ENCODE measurements at regions not wholly inside any gene's neighbourhood (a gene's known extent, or its start where the extent isn't known, plus 50 kb on each side); places are given as distances from the start of the nearest gene placed in this dataset.
"Not testable (repeated sequence)": the region's sequence is repeated elsewhere in the genome, so short reads cannot be mapped to it uniquely, and the experiment has no call there.

GRCh38 chr10:85100495-85100894, 772.1 kb downstream of the CCSER2 start:
- no peaks in the 10 kb centered on the region for H3K27me3 Mint-ChIP-seq
- DNase-seq, result no peak
- H3K9me3 Mint-ChIP-seq, result no peaks in the 10 kb centered on the region
- no peaks in the 10 kb centered on the region for H3K36me3 Mint-ChIP-seq (ENCODE audit: low read depth)
- ChIA-PET POLR2A (no interaction called here), CTCF (no interaction called here)
- H3K4me1 Mint-ChIP-seq, result no peaks in the 10 kb centered on the region
- no peak overlapping the region for H3K4me3 Mint-ChIP-seq
- H3K27ac Mint-ChIP-seq, result no peak overlapping the region

- H3K27ac Mint-ChIP-seq, result no peak overlapping the region
- ChIA-PET POLR2A (no interaction called here), CTCF (no interaction called here)
- no peaks in the 10 kb centered on the region for H3K9me3 Mint-ChIP-seq
- no peaks in the 10 kb centered on the region for H3K4me1 Mint-ChIP-seq
- DNase-seq, result no peak
- H3K36me3 Mint-ChIP-seq (ENCODE audit: low read depth), result no peaks in the 10 kb centered on the region
- no peak overlapping the region for H3K4me3 Mint-ChIP-seq
- H3K27me3 Mint-ChIP-seq, result no peaks in the 10 kb centered on the region
These were observed 777.3 kb downstream of the CCSER2 start for GRCh38 chr10:85105614-85106255.

DNA sequence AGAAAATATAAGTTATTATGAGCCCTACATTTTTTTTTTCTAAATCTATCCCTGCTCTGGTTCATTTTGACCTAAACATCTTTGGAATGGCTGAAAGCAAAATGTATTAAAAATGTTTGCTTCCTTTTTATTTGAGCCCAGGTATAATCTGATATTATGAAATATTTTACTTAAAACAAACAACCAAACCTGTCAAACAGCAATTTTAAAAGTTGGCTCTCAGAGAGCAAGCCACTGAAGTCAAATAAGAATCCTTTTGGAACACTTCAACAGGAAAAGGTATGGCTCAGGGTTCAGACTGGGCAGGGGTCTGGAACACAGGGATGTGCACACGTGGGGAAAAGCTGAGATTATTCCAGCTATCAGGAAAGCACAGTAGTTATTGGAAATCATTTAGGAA, 782.9 kb downstream of the CCSER2 start:
- ChIA-PET POLR2A (no interaction called here), CTCF (no interaction called here)
- no peaks in the 10 kb centered on the region for H3K27me3 Mint-ChIP-seq
- no peaks in the 10 kb centered on the region for H3K4me1 Mint-ChIP-seq
- H3K9me3 Mint-ChIP-seq, result no peaks in the 10 kb centered on the region
- no peak overlapping the region for H3K27ac Mint-ChIP-seq
- H3K4me3 Mint-ChIP-seq, result no peak overlapping the region
- DNase-seq, result no peak
- no peaks in the 10 kb centered on the region for H3K36me3 Mint-ChIP-seq (ENCODE audit: low read depth)

DNA sequence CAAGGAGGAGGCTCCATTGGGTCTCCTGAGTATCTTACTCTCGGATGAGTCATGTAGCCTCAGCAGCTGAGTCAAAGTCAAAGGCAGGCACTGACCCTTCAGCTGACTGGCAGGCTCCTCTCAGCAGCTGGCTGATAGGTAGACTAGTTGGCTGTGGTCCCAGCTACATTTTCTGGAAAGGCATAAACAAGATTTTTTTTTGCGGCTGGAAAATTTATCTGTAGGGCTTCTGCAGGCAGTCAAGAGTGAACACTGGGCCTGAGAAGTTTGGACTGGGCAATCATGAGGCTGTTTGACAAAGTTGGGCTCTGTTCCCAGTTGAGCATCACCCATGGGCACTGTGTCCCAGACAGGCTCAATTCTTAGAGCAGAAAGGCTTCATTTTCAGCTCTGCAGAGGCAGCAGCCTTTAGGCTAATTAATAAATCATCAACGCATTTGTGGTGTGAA, 796.2 kb downstream of the CCSER2 start:
- CTCF ChIA-PET, result interaction anchor here (0.5 kb wide), 1 partner anchor 1259 kb away, joined by 3 read pairs; no protein-coding TSS in a partner anchor
- POLR2A ChIA-PET, result no interaction called here
- peaks cover 5% of the 10 kb centered on the region for H3K9me3 Mint-ChIP-seq
- H3K4me1 Mint-ChIP-seq, result no peaks in the 10 kb centered on the region
- DNase-seq, result no peak
- no peak overlapping the region for H3K27ac Mint-ChIP-seq
- no peaks in the 10 kb centered on the region for H3K36me3 Mint-ChIP-seq (ENCODE audit: low read depth)
- H3K4me3 Mint-ChIP-seq, result no peak overlapping the region
- no peaks in the 10 kb centered on the region for H3K27me3 Mint-ChIP-seq

DNA sequence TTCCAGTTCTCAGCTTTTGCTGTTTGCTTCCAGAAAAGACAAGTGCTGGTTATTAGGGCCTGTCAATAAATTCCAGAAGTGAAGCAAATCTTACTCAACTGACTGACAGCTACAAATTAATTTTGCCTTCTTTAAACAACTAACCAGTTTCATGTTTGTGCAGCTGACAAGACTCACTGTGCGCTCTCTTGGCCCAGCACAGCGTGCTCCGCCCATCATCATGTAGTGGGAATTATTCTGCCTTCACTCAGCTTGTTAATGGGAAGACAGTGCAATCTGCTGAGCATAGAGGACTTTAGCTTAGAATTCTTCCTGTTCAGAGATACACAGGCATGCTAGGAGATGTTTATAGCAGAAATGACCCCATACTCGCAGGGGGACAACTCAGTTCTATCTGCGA, 808.9 kb downstream of the CCSER2 start:
- no peaks in the 10 kb centered on the region for H3K36me3 Mint-ChIP-seq (ENCODE audit: low read depth)
- H3K4me3 Mint-ChIP-seq, result no peak overlapping the region
- CTCF ChIA-PET, result no interaction called here
- no peak for DNase-seq
- H3K9me3 Mint-ChIP-seq, result no peaks in the 10 kb centered on the region
- no peaks in the 10 kb centered on the region for H3K4me1 Mint-ChIP-seq
- H3K27ac Mint-ChIP-seq, result no peak overlapping the region
- no peaks in the 10 kb centered on the region for H3K27me3 Mint-ChIP-seq
- POLR2A ChIA-PET, result no interaction called here

DNA sequence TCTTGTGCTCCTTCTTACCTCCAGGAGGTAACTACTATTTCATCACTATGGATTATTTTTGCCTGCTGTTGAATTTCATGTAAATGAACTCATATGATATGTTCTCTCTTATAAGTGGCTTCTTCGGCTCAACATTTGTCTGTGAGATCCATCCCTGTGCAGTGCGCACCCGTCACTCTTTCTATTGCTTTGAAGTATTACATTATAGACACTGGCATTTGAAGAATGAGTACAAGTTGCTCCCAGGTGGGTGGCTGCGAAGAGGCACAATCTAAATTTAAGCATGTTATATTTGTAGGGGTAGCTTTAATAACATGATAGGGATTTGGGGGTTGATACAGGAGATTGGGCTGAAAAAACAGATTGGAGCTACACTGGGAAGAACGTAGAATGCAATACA, 809.7 kb downstream of the CCSER2 start:
- no peak overlapping the region for H3K27ac Mint-ChIP-seq
- ChIA-PET CTCF (no interaction called here), POLR2A (no interaction called here)
- no peak for DNase-seq
- H3K9me3 Mint-ChIP-seq, result no peaks in the 10 kb centered on the region
- H3K4me3 Mint-ChIP-seq, result no peak overlapping the region
- no peaks in the 10 kb centered on the region for H3K27me3 Mint-ChIP-seq
- no peaks in the 10 kb centered on the region for H3K4me1 Mint-ChIP-seq
- H3K36me3 Mint-ChIP-seq (ENCODE audit: low read depth), result no peaks in the 10 kb centered on the region

DNA sequence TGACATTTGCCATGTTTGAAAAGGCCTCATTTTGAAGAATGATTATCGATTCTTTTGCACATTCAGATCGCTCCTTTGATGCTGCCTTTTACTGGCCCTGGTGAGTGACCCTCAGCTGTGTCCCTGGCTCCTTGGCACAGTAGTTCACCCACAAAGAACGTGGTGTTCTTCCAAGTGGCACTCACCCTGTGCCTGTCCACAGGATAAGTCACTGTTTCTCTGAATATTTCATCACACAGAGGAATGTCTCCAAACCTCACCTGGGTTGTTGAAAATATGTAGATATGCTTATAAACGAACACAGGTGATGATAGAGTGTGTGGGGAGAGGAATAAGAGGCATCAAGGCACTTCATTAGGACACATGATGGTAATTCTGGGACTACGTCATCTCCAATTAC, 810.7 kb downstream of the CCSER2 start:
- DNase-seq, result no peak
- CTCF ChIA-PET, result no interaction called here
- Mint-ChIP-seq H3K9me3 (no peaks in the 10 kb centered on the region), H3K36me3 (ENCODE audit: low read depth) (no peaks in the 10 kb centered on the region), H3K27ac (no peak overlapping the region), H3K4me1 (no peaks in the 10 kb centered on the region), H3K27me3 (no peaks in the 10 kb centered on the region), H3K4me3 (no peak overlapping the region)
- POLR2A ChIA-PET, result no interaction called here

- POLR2A ChIA-PET; H3K4me1 Mint-ChIP-seq; H3K27me3 Mint-ChIP-seq; CTCF ChIA-PET; H3K9me3 Mint-ChIP-seq; H3K36me3 Mint-ChIP-seq (ENCODE audit: low read depth); H3K27ac Mint-ChIP-seq; DNase-seq; H3K4me3 Mint-ChIP-seq: not testable (repeated sequence)
These were observed 813.1 kb downstream of the CCSER2 start for GRCh38 chr10:85141520-85141919.

DNA sequence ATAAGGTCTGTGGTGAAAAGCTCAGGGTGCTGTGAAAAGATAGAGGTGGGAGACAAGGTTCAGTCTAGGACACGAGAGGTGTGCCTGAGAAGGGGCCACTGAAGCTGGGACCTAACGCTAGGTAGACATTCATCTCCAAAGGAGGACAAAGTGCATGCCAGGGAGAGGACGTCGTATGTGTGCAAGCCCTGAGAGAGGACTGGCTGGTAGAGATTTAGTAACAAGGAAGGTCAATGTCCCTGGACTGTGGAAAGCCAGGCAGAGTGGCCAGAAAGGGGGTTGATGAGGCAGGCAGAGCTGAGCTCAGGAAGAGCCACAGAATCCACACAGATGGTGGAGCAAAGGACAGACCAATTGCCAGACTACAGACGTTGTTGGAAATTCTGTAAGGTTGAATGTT, 817.6 kb downstream of the CCSER2 start:
- POLR2A ChIA-PET, result no interaction called here
- CTCF ChIA-PET, result no interaction called here
- no peaks in the 10 kb centered on the region for H3K4me1 Mint-ChIP-seq
- H3K27me3 Mint-ChIP-seq, result no peaks in the 10 kb centered on the region
- H3K27ac Mint-ChIP-seq, result no peak overlapping the region
- no peak for DNase-seq
- no peak overlapping the region for H3K4me3 Mint-ChIP-seq
- H3K36me3 Mint-ChIP-seq (ENCODE audit: low read depth), result no peaks in the 10 kb centered on the region
- H3K9me3 Mint-ChIP-seq, result no peaks in the 10 kb centered on the region

- no peaks in the 10 kb centered on the region for H3K4me1 Mint-ChIP-seq
- POLR2A ChIA-PET, result no interaction called here
- no peak for DNase-seq
- H3K27ac Mint-ChIP-seq, result no peak overlapping the region
- no peaks in the 10 kb centered on the region for H3K27me3 Mint-ChIP-seq
- H3K36me3 Mint-ChIP-seq (ENCODE audit: low read depth), result no peaks in the 10 kb centered on the region
- H3K4me3 Mint-ChIP-seq, result no peak overlapping the region
- CTCF ChIA-PET, result no interaction called here
- H3K9me3 Mint-ChIP-seq, result no peaks in the 10 kb centered on the region
These were observed 819.2 kb downstream of the CCSER2 start for GRCh38 chr10:85147346-85148250.

- Mint-ChIP-seq H3K36me3 (ENCODE audit: low read depth) (no peaks in the 10 kb centered on the region), H3K4me3 (no peak overlapping the region), H3K27me3 (no peaks in the 10 kb centered on the region), H3K27ac (no peak overlapping the region), H3K4me1 (no peaks in the 10 kb centered on the region), H3K9me3 (no peaks in the 10 kb centered on the region)
- no peak for DNase-seq
- ChIA-PET CTCF (no interaction called here), POLR2A (no interaction called here)
These were observed 820.6 kb downstream of the CCSER2 start for GRCh38 chr10:85148693-85149640.

DNA sequence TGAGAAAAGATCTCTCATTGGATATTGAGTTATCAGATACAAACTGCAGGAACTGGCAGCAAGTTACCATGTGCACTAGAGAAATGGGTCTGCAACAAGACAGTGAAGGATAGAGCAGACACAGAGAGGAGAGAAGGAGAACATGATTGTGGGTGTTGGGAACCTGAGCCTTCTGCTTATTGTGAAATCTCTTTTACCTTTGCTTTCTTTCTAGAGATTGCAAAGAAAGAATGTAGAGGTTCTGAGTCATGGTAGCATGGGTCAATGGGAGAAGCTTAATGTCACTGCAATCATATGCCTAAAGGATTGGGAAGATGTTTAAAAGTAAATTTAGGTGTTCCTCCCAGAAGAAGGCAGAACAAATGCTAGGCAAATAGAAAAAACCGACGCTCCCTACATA, 821.4 kb downstream of the CCSER2 start:
- no peaks in the 10 kb centered on the region for H3K27me3 Mint-ChIP-seq
- ChIA-PET CTCF (no interaction called here), POLR2A (no interaction called here)
- H3K4me3 Mint-ChIP-seq, result no peak overlapping the region
- H3K4me1 Mint-ChIP-seq, result no peaks in the 10 kb centered on the region
- no peaks in the 10 kb centered on the region for H3K36me3 Mint-ChIP-seq (ENCODE audit: low read depth)
- no peaks in the 10 kb centered on the region for H3K9me3 Mint-ChIP-seq
- no peak overlapping the region for H3K27ac Mint-ChIP-seq
- DNase-seq, result no peak

- no peak overlapping the region for H3K4me3 Mint-ChIP-seq
- H3K9me3 Mint-ChIP-seq, result no peaks in the 10 kb centered on the region
- ChIA-PET CTCF (no interaction called here), POLR2A (no interaction called here)
- no peaks in the 10 kb centered on the region for H3K27me3 Mint-ChIP-seq
- no peaks in the 10 kb centered on the region for H3K4me1 Mint-ChIP-seq
- no peak overlapping the region for H3K27ac Mint-ChIP-seq
- H3K36me3 Mint-ChIP-seq (ENCODE audit: low read depth), result no peaks in the 10 kb centered on the region
- DNase-seq, result no peak
These were observed 823.1 kb downstream of the CCSER2 start for GRCh38 chr10:85151506-85151905.

All from activated CD4-positive, alpha-beta T cell treated with anti-CD3 and anti-CD28 coated beads, Interleukin-2, amount 10 ng/mL, durations not matched to agents 7 days and 5 days (primary cell).